Prostate gland (tissue), 2 donors: ENCODE measurements at regions not wholly inside any gene's neighbourhood (a gene's known extent, or its start where the extent isn't known, plus 50 kb on each side); places are given as distances from the start of the nearest gene placed in this dataset.
A peak's percentile ranks its signal among the peaks of the same experiment; 100 is the strongest.

Experiments used
- DNase-seq: peaks from one replicate; pipeline ENCODE4 v3.0.0-alpha.2; 2019; ENCODE audit warnings: low spot score
- H3K27ac ChIP-seq, 2 donors: fragments of 200-600 bp; sonication (generic); 2 replicates each; pipeline ENCODE4 v1.5.1; 2017 to 2019
- H3K27me3 ChIP-seq: fragments of 200-600 bp; sonication (generic); replicated peaks from 2 replicates; pipeline ENCODE4 v1.5.1; 2019; ENCODE audit not compliant: insufficient read depth
- H3K36me3 ChIP-seq, 2 donors: fragments of 200-600 bp; sonication (generic); 1 replicate in 1 of 2; 2 replicates in 1 of 2; pipeline versions ENCODE4 v1.5.1 to v1.8.1; 2017 to 2019
- H3K4me1 ChIP-seq: fragments of 200-600 bp; sonication (generic); replicated peaks from 2 replicates; pipeline ENCODE4 v1.5.1; 2019
- H3K4me3 ChIP-seq, 2 donors: fragments of 200-600 bp; sonication (generic); 2 replicates each; pipeline ENCODE4 v1.5.1; 2017 to 2019
- H3K9me3 ChIP-seq: fragments of 200-600 bp; sonication (generic); 2 replicates; pipeline ENCODE4 v1.5.1; 2017
- POLR2A ChIP-seq: fragments of 450-650 bp; IDR thresholded peaks from one replicate; pipeline ENCODE4 v1.6.1; 2016; ENCODE audit warnings: antibody characterized with exemption, mild to moderate bottlenecking
- POLR2AphosphoS5 ChIP-seq: sonication (generic); formaldehyde crosslinking; IDR thresholded peaks from one replicate; pipeline ENCODE4 v1.6.1; 2017; ENCODE audit warnings: antibody characterized with exemption
- WGBS: methylation state at CpG from one replicate; pipeline ENCODE4 v1.1.5; 2018; 5-methylcytosine and 5-hydroxymethylcytosine counted together
- intact Hi-C: fragments of 100-400 bp; cut with DNase I; formaldehyde crosslinking; loops from one replicate; pipeline ENCODE4 v1.14.2; 2022
- TF ChIP-seq, protein P1 (sequence below), 4 experiments: fragments of 200-600 bp in 2 of 4; fragments of 450-650 bp in 2 of 4; sonication (generic) in 2 of 4; IDR thresholded peaks; 1 replicate in 3 of 4; 2 replicates in 1 of 4; pipeline ENCODE4 v1.5.1; 2016 to 2019; ENCODE audit warnings: antibody characterized with exemption in 4 of 4, mild to moderate bottlenecking in 2 of 4, moderate library complexity in 2 of 4

DNA sequence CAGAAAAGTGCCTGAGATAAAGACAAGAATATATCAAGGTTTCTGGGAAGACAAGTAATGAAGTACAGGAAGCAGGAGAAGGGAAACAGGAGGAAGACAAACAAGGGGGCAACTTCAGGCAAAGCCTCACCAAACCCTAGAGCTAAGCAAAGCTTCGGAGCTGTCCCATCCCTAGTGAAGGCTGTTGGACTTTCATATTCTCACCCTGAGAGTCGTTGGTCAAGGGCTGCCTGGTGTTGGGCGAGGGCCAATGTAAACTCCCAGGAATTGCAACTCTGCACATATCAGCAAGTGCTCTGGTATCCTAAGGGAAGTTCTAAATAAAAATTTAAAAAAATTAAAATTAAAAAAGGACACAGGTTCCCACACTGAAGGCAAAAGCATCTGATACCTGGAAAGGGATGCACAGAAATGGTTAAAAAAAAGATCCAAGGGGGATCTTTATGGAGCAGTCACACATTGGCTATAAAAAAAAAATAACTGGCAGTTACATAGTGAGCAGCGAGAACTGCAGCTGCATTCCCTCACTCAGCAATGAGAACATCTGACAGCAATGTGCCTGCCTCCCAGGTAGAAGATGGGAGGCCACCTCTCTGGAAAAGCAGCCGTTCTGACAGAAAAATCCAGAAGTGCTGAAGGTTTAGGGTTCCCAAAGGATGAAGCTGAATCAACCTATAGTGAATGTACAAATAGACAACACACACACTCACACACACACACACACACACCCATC, 304.7 kb downstream of the WDR11 start:
- TF ChIP-seq, protein P1, sequence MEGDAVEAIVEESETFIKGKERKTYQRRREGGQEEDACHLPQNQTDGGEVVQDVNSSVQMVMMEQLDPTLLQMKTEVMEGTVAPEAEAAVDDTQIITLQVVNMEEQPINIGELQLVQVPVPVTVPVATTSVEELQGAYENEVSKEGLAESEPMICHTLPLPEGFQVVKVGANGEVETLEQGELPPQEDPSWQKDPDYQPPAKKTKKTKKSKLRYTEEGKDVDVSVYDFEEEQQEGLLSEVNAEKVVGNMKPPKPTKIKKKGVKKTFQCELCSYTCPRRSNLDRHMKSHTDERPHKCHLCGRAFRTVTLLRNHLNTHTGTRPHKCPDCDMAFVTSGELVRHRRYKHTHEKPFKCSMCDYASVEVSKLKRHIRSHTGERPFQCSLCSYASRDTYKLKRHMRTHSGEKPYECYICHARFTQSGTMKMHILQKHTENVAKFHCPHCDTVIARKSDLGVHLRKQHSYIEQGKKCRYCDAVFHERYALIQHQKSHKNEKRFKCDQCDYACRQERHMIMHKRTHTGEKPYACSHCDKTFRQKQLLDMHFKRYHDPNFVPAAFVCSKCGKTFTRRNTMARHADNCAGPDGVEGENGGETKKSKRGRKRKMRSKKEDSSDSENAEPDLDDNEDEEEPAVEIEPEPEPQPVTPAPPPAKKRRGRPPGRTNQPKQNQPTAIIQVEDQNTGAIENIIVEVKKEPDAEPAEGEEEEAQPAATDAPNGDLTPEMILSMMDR (IDR thresholded peaks at IDR 0.05) = no peak
- no peak for TF ChIP-seq POLR2AphosphoS5
- no peak for TF ChIP-seq POLR2A
- Histone ChIP-seq H3K27me3 (no peaks in the 10 kb centered on the region), H3K9me3 (no peaks in the 10 kb centered on the region), H3K4me1 (no peaks in the 10 kb centered on the region), H3K4me3 (no peak overlapping the region), H3K27ac (no peak overlapping the region), H3K36me3 (no peaks in the 10 kb centered on the region)
- intact Hi-C loops = no loop called here
- DNase-seq = peak; percentile 40
- 21% methylated on average over 5 of the region's 5 CpGs for WGBS

DNA sequence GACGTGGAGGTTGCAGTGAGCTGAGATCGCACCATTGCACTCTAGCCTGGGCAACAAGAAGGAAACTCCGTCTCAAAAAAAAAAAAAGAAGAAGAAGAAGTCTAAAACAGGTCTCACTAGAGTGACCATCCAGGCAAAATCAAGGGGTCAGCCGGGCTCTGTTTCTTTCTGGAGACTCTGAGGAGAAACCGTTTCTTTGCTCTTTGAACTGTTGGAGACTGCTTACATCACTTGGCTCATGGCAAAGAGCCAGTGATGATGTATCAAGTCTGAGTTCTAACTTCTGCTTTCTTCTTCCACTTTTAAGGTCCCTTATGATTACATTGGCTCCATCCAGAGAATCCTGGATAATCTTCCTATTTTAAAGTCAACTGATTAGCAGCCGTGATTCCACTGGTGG, 306.8 kb downstream of the WDR11 start:
- H3K27ac ChIP-seq = no peak overlapping the region
- H3K36me3 ChIP-seq = no peaks in the 10 kb centered on the region
- DNase-seq = no peak

DNA sequence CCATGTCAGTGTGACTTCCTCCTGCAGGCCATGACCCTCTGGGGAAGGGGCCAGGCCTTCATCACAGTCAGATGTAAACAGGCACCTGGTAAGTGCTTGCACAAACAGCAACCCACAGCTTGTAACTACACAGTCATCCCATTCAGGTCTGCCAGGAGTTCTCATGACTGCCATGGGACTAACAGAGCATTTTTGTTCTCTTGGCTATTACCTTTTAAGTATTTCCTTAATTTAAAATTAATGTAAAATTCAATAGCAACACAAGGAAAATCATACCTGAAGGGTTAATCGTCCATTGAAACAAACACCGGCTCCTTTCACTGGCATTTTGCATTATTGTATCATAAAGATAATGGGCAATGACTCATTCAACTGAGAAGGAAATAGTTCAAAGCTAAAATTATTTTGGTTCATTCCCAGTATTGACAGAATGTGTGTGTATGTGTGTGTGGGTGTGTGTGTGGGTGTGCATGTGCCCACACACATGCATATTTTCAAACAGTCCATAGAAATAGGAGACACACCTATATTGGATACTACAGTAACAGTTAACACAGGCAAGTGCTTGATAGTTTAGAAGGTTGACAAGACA, 307.9 kb downstream of the WDR11 start:
- peak; percentile 19 for TF ChIP-seq POLR2AphosphoS5
- TF ChIP-seq, protein P1 (IDR thresholded peaks at IDR 0.05) = no peak
- TF ChIP-seq POLR2A = no peak
- Histone ChIP-seq H3K27ac (no peak overlapping the region), H3K9me3 (no peaks in the 10 kb centered on the region), H3K4me1 (no peaks in the 10 kb centered on the region), H3K36me3 (no peaks in the 10 kb centered on the region), H3K4me3 (no peak overlapping the region), H3K27me3 (no peaks in the 10 kb centered on the region)
- 26% methylated on average over 2 of the region's 2 CpGs for WGBS
- DNase-seq = peak; percentile 51
- intact Hi-C loops = no loop called here

More for the DNA sequence above, 306.8 kb downstream of the WDR11 start:
- no peak overlapping the region for H3K4me3 ChIP-seq
- no peaks in the 10 kb centered on the region for H3K9me3 ChIP-seq
- H3K27me3 ChIP-seq = no peaks in the 10 kb centered on the region
- TF ChIP-seq POLR2A (no peak), POLR2AphosphoS5 (no peak)
- TF ChIP-seq, protein P1 (IDR thresholded peaks at IDR 0.05) = no peak
- WGBS = 66% methylated on average over 5 of the region's 6 CpGs
- no peaks in the 10 kb centered on the region for H3K4me1 ChIP-seq
- intact Hi-C loops = no loop called here

DNA sequence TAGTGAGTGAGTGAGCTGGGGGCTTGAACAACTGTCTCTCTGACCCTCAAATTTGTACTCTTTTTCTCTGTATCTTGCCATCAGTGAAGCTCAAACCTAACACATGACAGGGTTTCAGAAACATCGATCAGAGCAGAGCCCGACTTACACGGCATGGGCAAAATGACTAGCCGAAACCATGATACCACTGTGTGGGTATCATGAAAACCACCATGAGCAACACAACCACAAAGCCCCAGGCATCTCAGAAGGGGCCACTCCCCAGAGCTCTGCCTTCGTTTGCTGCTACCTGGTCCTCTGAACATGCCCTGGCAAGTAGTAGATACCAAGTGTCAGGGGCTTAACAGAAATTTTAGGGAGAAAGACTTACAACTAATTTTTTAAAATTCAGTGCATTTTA, 308.5 kb downstream of the WDR11 start:
- H3K27ac ChIP-seq = no peak overlapping the region

More for the DNA sequence above, 308.5 kb downstream of the WDR11 start:
- intact Hi-C loops = no loop called here
- H3K27me3 ChIP-seq = no peaks in the 10 kb centered on the region
- H3K4me3 ChIP-seq = no peak overlapping the region
- TF ChIP-seq, protein P1 (IDR thresholded peaks at IDR 0.05) = no peak
- no peak for TF ChIP-seq POLR2A
- no peak for TF ChIP-seq POLR2AphosphoS5
- no peaks in the 10 kb centered on the region for H3K4me1 ChIP-seq
- no peaks in the 10 kb centered on the region for H3K9me3 ChIP-seq
- WGBS = 88% methylated on average over 5 of the region's 5 CpGs
- H3K36me3 ChIP-seq = no peaks in the 10 kb centered on the region
- DNase-seq = no peak
